ENCODE measurements at regions not wholly inside any gene's neighbourhood (a gene's known extent, or its start where the extent isn't known, plus 50 kb on each side); places are given as distances from the start of the nearest gene placed in this dataset.

DNA sequence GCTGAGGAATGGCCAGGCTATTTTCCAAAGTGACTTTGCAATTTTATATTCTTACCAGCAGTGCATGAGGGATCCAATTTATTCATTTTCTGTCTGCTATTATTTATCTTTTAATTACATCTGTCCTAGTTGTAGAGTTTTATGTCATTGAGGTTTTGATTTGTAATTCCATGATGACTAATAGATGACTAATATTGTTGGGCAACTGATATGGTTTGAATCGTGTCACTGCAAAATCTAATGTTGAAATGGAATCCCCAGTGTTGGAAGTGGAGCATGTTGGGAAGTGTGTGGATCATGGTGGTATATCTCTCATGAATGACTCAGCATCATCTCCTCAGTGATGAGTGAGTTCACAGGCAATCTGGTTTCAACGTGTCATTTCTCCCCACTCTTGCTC lies 201.5 kb downstream of the TBX22 start:
- TF ChIP-seq, protein P1, sequence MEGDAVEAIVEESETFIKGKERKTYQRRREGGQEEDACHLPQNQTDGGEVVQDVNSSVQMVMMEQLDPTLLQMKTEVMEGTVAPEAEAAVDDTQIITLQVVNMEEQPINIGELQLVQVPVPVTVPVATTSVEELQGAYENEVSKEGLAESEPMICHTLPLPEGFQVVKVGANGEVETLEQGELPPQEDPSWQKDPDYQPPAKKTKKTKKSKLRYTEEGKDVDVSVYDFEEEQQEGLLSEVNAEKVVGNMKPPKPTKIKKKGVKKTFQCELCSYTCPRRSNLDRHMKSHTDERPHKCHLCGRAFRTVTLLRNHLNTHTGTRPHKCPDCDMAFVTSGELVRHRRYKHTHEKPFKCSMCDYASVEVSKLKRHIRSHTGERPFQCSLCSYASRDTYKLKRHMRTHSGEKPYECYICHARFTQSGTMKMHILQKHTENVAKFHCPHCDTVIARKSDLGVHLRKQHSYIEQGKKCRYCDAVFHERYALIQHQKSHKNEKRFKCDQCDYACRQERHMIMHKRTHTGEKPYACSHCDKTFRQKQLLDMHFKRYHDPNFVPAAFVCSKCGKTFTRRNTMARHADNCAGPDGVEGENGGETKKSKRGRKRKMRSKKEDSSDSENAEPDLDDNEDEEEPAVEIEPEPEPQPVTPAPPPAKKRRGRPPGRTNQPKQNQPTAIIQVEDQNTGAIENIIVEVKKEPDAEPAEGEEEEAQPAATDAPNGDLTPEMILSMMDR (IDR thresholded peaks at IDR 0.05; ENCODE audit: extremely low read depth in 1 of 2, insufficient read depth in 1 of 2, low read depth in 1 of 2, low read length in 2 of 2): no peak
- no peak for TF ChIP-seq EZH2 (IDR thresholded peaks at IDR 0.05; ENCODE audit: borderline replicate concordance, low read depth, low read length, severe bottlenecking)
